ENCODE measurements at regions not wholly inside any gene's neighbourhood (a gene's known extent, or its start where the extent isn't known, plus 50 kb on each side); places are given as distances from the start of the nearest gene placed in this dataset.

DNA sequence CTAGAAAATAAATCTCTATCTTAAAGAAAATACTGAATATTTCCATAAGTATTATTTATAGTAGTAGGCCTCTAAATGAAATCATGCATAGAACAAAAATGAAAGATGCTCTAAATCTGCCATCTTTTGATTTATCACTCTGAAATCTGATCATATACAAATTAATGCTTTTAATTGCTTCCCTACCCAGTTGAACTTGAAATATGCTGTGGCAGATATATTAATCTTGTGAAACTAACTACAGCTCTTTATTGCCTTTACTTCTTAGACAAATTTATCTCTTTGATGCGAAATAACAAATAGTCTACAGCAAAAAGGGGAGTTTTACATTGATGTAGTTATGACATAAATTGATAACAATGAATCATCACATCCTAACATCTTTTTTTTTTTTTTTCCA is 510.7 kb upstream of the SLITRK6 start:
- H3K79me2 ChIP-seq (ENCODE audit: control insufficient read depth, insufficient read depth, low read length), result no peaks in the 10 kb centered on the region
- CTCF ChIA-PET, result no interaction called here
- peaks cover 4% of the 10 kb centered on the region for H3K9me3 ChIP-seq (replicated peaks; ENCODE audit: control insufficient read depth, insufficient read depth, low read length)
- no peaks in the 10 kb centered on the region for H3K9me1 ChIP-seq (replicated peaks; ENCODE audit: control insufficient read depth, extremely low read depth, insufficient read depth, low read length)
- no peaks in the 10 kb centered on the region for H3K4me1 ChIP-seq (ENCODE audit: control insufficient read depth, extremely low read depth, insufficient read depth, low read length)
- DNase-seq (ENCODE audit: low read depth, low spot score) (no peak), FAIRE-seq (no peak)
- POLR2A ChIA-PET, result no interaction called here
- no peaks in the 10 kb centered on the region for H3K27me3 ChIP-seq (ENCODE audit: control insufficient read depth in 2 of 2, insufficient read depth in 2 of 2, low read length in 2 of 2)
- no peak overlapping the region for H3K4me3 ChIP-seq (replicated peaks in 1 of 3; ENCODE audit: insufficient read depth in 1 of 3, low read depth in 1 of 3, low read length in 3 of 3)
- no peak overlapping the region for H3K9ac ChIP-seq (replicated peaks; ENCODE audit: extremely low read depth, insufficient read depth, low read length)
- BruUV-seq (replicated peaks), result no TSS peak
- no peak for TF ChIP-seq EZH2 (IDR thresholded peaks at IDR 0.05; ENCODE audit: borderline replicate concordance, low read depth, low read length, severe bottlenecking)
- TF ChIP-seq MAX (IDR thresholded peaks at IDR 0.05; ENCODE audit: insufficient read depth, insufficient read length), result no peak
- no peak for TF ChIP-seq POLR2AphosphoS5 (IDR thresholded peaks at IDR 0.05; ENCODE audit: insufficient read depth, low read depth, low read length)
- TF ChIP-seq GATA2 (IDR thresholded peaks at IDR 0.05; ENCODE audit: insufficient read depth, insufficient read length, low read depth, low read length), result no peak
- no peak for TF ChIP-seq MYC (IDR thresholded peaks at IDR 0.05; ENCODE audit: low read depth, low read length)
- TF ChIP-seq CTCF (IDR thresholded peaks at IDR 0.05; ENCODE audit: extremely low read depth in 1 of 2, insufficient read depth in 1 of 2, low read depth in 1 of 2, low read length in 2 of 2), result no peak
- TF ChIP-seq JUN (IDR thresholded peaks at IDR 0.05; ENCODE audit: borderline replicate concordance, insufficient read depth, insufficient read length, low read depth), result no peak
- TF ChIP-seq POLR2A (IDR thresholded peaks at IDR 0.05; ENCODE audit: low read depth, low read length), result no peak
- TF ChIP-seq FOS (IDR thresholded peaks at IDR 0.05; ENCODE audit: borderline replicate concordance, insufficient read depth, low read length), result no peak
- intact Hi-C loops (cut with micrococcal nuclease), result no loop called here
- H3K36me3 ChIP-seq (ENCODE audit: control insufficient read depth in 2 of 2, extremely low read depth in 1 of 2, insufficient read depth in 2 of 2, low read length in 2 of 2), result no peaks in the 10 kb centered on the region
- no peak overlapping the region for H2AFZ ChIP-seq (ENCODE audit: low read depth, low read length)
- dilution Hi-C loops (cut with MboI; ENCODE audit: extremely low pct_ligation_motif_present, low sequenced_read_pairs), result no loop called here
- no peak overlapping the region for H3K27ac ChIP-seq (ENCODE audit: insufficient read depth, low read depth, low read length)
- H4K20me1 ChIP-seq (replicated peaks; ENCODE audit: control insufficient read depth, extremely low read depth, insufficient read depth, low read length), result no peaks in the 10 kb centered on the region
- H3K4me2 ChIP-seq (ENCODE audit: insufficient read depth, low read length), result no peak overlapping the region
